Heart left ventricle (tissue), 13 donors: ENCODE measurements at regions not wholly inside any gene's neighbourhood (a gene's known extent, or its start where the extent isn't known, plus 50 kb on each side); places are given as distances from the start of the nearest gene placed in this dataset.

Source experiments
- CTCF ChIP-seq, 12 donors: fragments of 200-600 bp; sonication (generic) in 4 of 12; IDR thresholded peaks; one replicate each; pipeline versions ENCODE4 v1.5.0 to v1.8.0; 2018 to 2022; ENCODE audit warnings: antibody characterized with exemption in 12 of 12, mild to moderate bottlenecking in 5 of 12
- POLR2A ChIP-seq, 2 donors: fragments of 450-650 bp; IDR thresholded peaks; one replicate each; pipeline ENCODE4 v1.6.1; 2017; ENCODE audit warnings: antibody characterized with exemption in 2 of 2, mild to moderate bottlenecking in 2 of 2, moderate library complexity in 2 of 2
- donor health status: ischemic (EF 13 %, LVEDD 7.1; RV severe dilation, severe dysfunction).
- donor health status: DM: no; HTN: yes; CAD: no.
- donor health status: DM: no; HTN: no; CAD: no.
- donor health status: ischemic (EF 25% LVEDD 6.9; RV normal size, moderate dysfunction).
- donor health status: ischemic (EF 25% LVEDD 5.7; RV mildly dilated, moderate dysfunction).
- donor health status: ischemic (EF 35%, LVEDD 5.7; RV mildly dilated, moderate dysfunction).
- donor health status: nonischemic (EF 11% LVEDD 7.7; RV severe dilation, severe dysfunction).
- donor health status: DM: yes; HTN: yes; CAD: no.
- donor health status: PGD.
- donor health status: ischemic (EF 29% LVEDD 5.4; RV normal size, mild dysfunction).
- donor health status: nonischemic (EF 23%, LVEDD 6.1; RV moderate dilation, normal function).

GRCh38 chr18:24766376-24766775 is 305.9 kb downstream of the HRH4 start:
- no peak for TF ChIP-seq POLR2A (IDR thresholded peaks at IDR 0.05)
- TF ChIP-seq CTCF (IDR thresholded peaks at IDR 0.05) = no peak
